ENCODE measurements at regions not wholly inside any gene's neighbourhood (a gene's known extent, or its start where the extent isn't known, plus 50 kb on each side); places are given as distances from the start of the nearest gene placed in this dataset.

DNA sequence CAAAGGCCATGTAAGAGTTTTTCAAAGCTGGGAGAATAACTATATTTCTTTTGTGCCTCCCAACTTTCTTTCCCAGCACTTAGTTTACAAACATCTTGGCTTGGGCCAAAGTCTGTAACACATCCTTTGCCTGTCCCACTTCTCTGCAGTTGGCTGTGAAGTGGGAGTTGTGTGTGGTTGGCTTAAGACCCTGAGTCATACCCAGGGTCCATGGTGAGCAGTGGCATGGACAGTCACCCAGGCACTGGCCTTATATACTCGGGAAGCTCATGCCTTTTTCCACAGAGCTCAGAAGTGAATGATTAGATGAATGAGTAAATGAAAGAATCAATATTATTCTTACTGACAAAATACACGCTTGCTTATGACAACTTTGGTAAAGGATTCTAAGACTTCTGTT is 231.4 kb downstream of the BLID start:
- ATAC-seq (ENCODE audit: insufficient read depth, low FRiP score): no peak
- TF ChIP-seq, protein P1, sequence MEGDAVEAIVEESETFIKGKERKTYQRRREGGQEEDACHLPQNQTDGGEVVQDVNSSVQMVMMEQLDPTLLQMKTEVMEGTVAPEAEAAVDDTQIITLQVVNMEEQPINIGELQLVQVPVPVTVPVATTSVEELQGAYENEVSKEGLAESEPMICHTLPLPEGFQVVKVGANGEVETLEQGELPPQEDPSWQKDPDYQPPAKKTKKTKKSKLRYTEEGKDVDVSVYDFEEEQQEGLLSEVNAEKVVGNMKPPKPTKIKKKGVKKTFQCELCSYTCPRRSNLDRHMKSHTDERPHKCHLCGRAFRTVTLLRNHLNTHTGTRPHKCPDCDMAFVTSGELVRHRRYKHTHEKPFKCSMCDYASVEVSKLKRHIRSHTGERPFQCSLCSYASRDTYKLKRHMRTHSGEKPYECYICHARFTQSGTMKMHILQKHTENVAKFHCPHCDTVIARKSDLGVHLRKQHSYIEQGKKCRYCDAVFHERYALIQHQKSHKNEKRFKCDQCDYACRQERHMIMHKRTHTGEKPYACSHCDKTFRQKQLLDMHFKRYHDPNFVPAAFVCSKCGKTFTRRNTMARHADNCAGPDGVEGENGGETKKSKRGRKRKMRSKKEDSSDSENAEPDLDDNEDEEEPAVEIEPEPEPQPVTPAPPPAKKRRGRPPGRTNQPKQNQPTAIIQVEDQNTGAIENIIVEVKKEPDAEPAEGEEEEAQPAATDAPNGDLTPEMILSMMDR (IDR thresholded peaks at IDR 0.05; ENCODE audit: control extremely low read depth, extremely low read depth): no peak
- WGBS, 2 donors: 85 to 94% methylated on average over 2 of the region's 2 CpGs

DNA sequence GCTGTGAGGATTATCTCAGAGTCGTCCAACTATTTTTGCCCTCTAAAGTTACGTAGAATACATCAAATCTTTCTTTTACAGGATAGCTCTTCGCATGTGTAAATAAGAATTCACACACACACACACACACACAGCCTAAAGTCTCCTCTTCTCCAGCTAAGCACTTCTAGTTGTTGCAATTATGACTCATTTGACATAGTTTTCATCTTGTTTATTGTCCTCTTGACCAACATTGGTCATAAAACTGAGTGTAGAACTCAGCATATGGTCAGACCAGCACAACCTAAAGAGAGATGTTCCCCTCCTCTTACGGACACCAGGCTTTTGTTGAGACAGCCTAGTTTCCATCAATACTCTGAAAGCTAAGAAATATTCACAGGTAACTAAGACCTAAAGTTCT is 234.2 kb downstream of the BLID start:
- no peak overlapping the region for H3K27ac ChIP-seq (ENCODE audit: low read depth in 1 of 2, low read length in 1 of 2)
- H3K9me3 ChIP-seq (ENCODE audit: control insufficient read depth in 4 of 4, insufficient read depth in 3 of 4, low read length in 3 of 4): peaks cover 0 to 2% (median 0%) of the 10 kb centered on the region in 4 donors
- H3K27me3 ChIP-seq (ENCODE audit: control insufficient read depth in 3 of 3, insufficient read depth in 3 of 3, low read length in 2 of 3): no peaks in the 10 kb centered on the region
- ATAC-seq (ENCODE audit: insufficient read depth, low FRiP score) (no peak), DNase-seq (no peak)
- peaks cover 0 to 7% (median 0%) of the 10 kb centered on the region in 5 donors for H3K4me1 ChIP-seq (ENCODE audit: control insufficient read depth in 5 of 5, insufficient read depth in 5 of 5, low read length in 5 of 5)
- 89 to 90% methylated on average over 4 of the region's 4 CpGs for WGBS, 2 donors
- no peaks in the 10 kb centered on the region for H3K36me3 ChIP-seq (ENCODE audit: control insufficient read depth in 4 of 4, insufficient read depth in 4 of 4, low read length in 4 of 4)
- TF ChIP-seq, protein P1 (IDR thresholded peaks at IDR 0.05; ENCODE audit: control extremely low read depth, extremely low read depth): no peak
- H3K9ac ChIP-seq (ENCODE audit: insufficient read depth in 1 of 2, low read length in 2 of 2): no peak overlapping the region
- H3K4me3 ChIP-seq: no peak overlapping the region

More for the DNA sequence above, 231.4 kb downstream of the BLID start:
- H3K27me3 ChIP-seq (ENCODE audit: control insufficient read depth in 3 of 3, insufficient read depth in 3 of 3, low read length in 2 of 3): no peaks in the 10 kb centered on the region
- peaks cover 0 to 12% (median 0%) of the 10 kb centered on the region in 5 donors for H3K4me1 ChIP-seq (ENCODE audit: control insufficient read depth in 5 of 5, insufficient read depth in 5 of 5, low read length in 5 of 5)
- no peak for DNase-seq
- H3K27ac ChIP-seq (ENCODE audit: low read depth in 1 of 2, low read length in 1 of 2): no peak overlapping the region
- no peak overlapping the region for H3K4me3 ChIP-seq
- no peak overlapping the region for H3K9ac ChIP-seq (ENCODE audit: insufficient read depth in 1 of 2, low read length in 2 of 2)
- H3K36me3 ChIP-seq (ENCODE audit: control insufficient read depth in 4 of 4, insufficient read depth in 4 of 4, low read length in 4 of 4): no peaks in the 10 kb centered on the region
- H3K9me3 ChIP-seq (ENCODE audit: control insufficient read depth in 4 of 4, insufficient read depth in 3 of 4, low read length in 3 of 4): peaks cover 0 to 2% (median 0%) of the 10 kb centered on the region in 4 donors

DNA sequence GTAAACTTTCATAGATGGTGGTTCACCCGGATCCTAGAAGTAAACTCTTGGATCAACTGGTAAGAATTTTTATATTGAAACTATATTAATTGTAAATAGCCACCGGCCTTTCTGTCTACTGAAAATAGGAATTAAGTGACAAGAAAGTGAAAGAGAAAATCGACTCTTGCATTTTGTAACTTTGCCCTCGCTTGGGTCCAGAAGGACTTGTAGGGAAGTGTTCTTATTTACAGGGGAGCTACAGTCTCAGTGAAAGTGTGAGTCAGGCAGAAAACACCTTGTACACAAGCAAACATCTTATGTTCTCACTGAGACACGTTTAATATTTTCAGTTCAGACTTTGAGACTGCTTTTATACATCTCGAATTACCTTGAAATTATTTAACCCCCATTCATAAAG is 238.9 kb downstream of the BLID start:
- WGBS, 2 donors: 82 to 86% methylated on average over 6 of the region's 6 CpGs
- no peak overlapping the region for H3K4me3 ChIP-seq
- no peaks in the 10 kb centered on the region for H3K9me3 ChIP-seq (ENCODE audit: control insufficient read depth in 4 of 4, insufficient read depth in 3 of 4, low read length in 3 of 4)
- no peaks in the 10 kb centered on the region for H3K27me3 ChIP-seq (ENCODE audit: control insufficient read depth in 3 of 3, insufficient read depth in 3 of 3, low read length in 2 of 3)
- DNase-seq (no peak), ATAC-seq (ENCODE audit: insufficient read depth, low FRiP score) (no peak)
- no peaks in the 10 kb centered on the region for H3K4me1 ChIP-seq (ENCODE audit: control insufficient read depth in 5 of 5, insufficient read depth in 5 of 5, low read length in 5 of 5)
- no peak overlapping the region for H3K27ac ChIP-seq (ENCODE audit: low read depth in 1 of 2, low read length in 1 of 2)
- TF ChIP-seq, protein P1 (IDR thresholded peaks at IDR 0.05; ENCODE audit: control extremely low read depth, extremely low read depth): no peak
- no peaks in the 10 kb centered on the region for H3K36me3 ChIP-seq (ENCODE audit: control insufficient read depth in 4 of 4, insufficient read depth in 4 of 4, low read length in 4 of 4)
- no peak overlapping the region for H3K9ac ChIP-seq (ENCODE audit: insufficient read depth in 1 of 2, low read length in 2 of 2)

DNA sequence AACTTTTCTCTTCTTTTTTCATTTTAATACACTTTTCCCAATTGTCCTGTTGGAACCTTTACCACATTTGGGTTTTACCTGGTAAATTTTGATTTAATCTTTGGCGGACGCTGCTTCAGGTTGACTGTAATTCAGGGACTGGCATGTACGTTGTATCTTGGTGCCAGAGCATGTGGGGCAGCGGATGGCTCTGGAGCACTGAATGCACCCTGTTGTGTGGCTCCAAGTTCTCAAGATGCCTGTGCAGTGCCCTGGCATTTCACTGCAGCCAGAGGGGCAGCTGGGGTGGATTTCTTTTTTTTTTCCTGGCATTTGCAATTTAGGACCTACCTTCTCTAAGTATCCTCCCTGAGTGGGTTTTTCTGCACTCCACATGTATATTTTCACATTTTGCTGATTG is 242.2 kb downstream of the BLID start:
- 92 to 95% methylated on average over 4 of the region's 4 CpGs for WGBS, 2 donors
- Histone ChIP-seq H3K9ac (ENCODE audit: insufficient read depth in 1 of 2, low read length in 2 of 2) (no peak overlapping the region), H3K4me3 (no peak overlapping the region), H3K4me1 (ENCODE audit: control insufficient read depth in 5 of 5, insufficient read depth in 5 of 5, low read length in 5 of 5) (peaks cover 0 to 4% (median 3%) of the 10 kb centered on the region in 5 donors), H3K9me3 (ENCODE audit: control insufficient read depth in 4 of 4, insufficient read depth in 3 of 4, low read length in 3 of 4) (no peaks in the 10 kb centered on the region), H3K27ac (ENCODE audit: low read depth in 1 of 2, low read length in 1 of 2) (no peak overlapping the region), H3K36me3 (ENCODE audit: control insufficient read depth in 4 of 4, insufficient read depth in 4 of 4, low read length in 4 of 4) (no peaks in the 10 kb centered on the region), H3K27me3 (ENCODE audit: control insufficient read depth in 3 of 3, insufficient read depth in 3 of 3, low read length in 2 of 3) (no peaks in the 10 kb centered on the region)
- TF ChIP-seq, protein P1 (IDR thresholded peaks at IDR 0.05; ENCODE audit: control extremely low read depth, extremely low read depth): no peak
- ATAC-seq (ENCODE audit: insufficient read depth, low FRiP score) (no peak), DNase-seq (no peak)
